Keratinocyte (primary cell): ENCODE measurements at regions not wholly inside any gene's neighbourhood (a gene's known extent, or its start where the extent isn't known, plus 50 kb on each side); places are given as distances from the start of the nearest gene placed in this dataset.

Source experiments
- DNase-seq: peaks from one replicate; pipeline ENCODE4 v3.0.0-alpha.2; 2011; ENCODE audit warnings: low read depth, missing footprints, low spot score
- FAIRE-seq: peaks from 2 replicates; lab custom pipeline; 2011; peaks lifted over from hg19 to GRCh38; lab: Jason Lieb, UNC
- H2AFZ ChIP-seq: 2 replicates; pipeline ENCODE4 v1.6.0; 2012; ENCODE audit warnings: low read length, control low read depth, inconsistent platforms; ENCODE audit not compliant: control insufficient read depth
- H3K27ac ChIP-seq: 2 replicates; pipeline ENCODE4 v1.5.1; 2011; ENCODE audit warnings: low read length; ENCODE audit not compliant: control insufficient read depth, insufficient read depth
- H3K27me3 ChIP-seq: 3 replicates; pipeline ENCODE4 v1.6.0; 2011; ENCODE audit warnings: low read length; ENCODE audit not compliant: control insufficient read depth, insufficient read depth; ENCODE audit errors: extremely low read depth
- H3K36me3 ChIP-seq, 2 experiments: 2 replicates in 1 of 2; 3 replicates in 1 of 2; pipeline ENCODE4 v1.5.1; 2011; ENCODE audit warnings: low read length in 2 of 2, mild to moderate bottlenecking in 1 of 2; ENCODE audit not compliant: control insufficient read depth in 2 of 2, insufficient read depth in 2 of 2; ENCODE audit errors: extremely low read depth in 1 of 2
- H3K4me1 ChIP-seq: 3 replicates; pipeline ENCODE4 v1.5.1; 2011; ENCODE audit warnings: low read length; ENCODE audit not compliant: control insufficient read depth, insufficient read depth; ENCODE audit errors: extremely low read depth
- H3K4me2 ChIP-seq: 3 replicates; pipeline ENCODE4 v1.6.0; 2011; ENCODE audit warnings: low read depth, low read length; ENCODE audit not compliant: control insufficient read depth, insufficient read depth; ENCODE audit errors: extremely low read depth
- H3K4me3 ChIP-seq, 3 experiments: fragments of 200-600 bp in 1 of 3; sonication (generic) in 1 of 3; 2 replicates in 2 of 3; 3 replicates in 1 of 3; pipeline ENCODE4 v1.5.1; 2011 to 2016; ENCODE audit warnings: low read length in 3 of 3, mild to moderate bottlenecking in 3 of 3, control low read depth in 2 of 3, inconsistent platforms in 1 of 3, low read depth in 1 of 3, mixed read lengths in 1 of 3, mixed run types in 1 of 3, moderate library complexity in 1 of 3; ENCODE audit not compliant: control insufficient read depth in 2 of 3, insufficient read depth in 2 of 3; ENCODE audit errors: extremely low read depth in 1 of 3
- H3K79me2 ChIP-seq: 2 replicates; pipeline ENCODE4 v1.6.0; 2012; ENCODE audit warnings: low read length; ENCODE audit not compliant: control insufficient read depth, insufficient read depth
- H3K9ac ChIP-seq: 3 replicates; pipeline ENCODE4 v1.6.0; 2011; ENCODE audit warnings: low read length; ENCODE audit not compliant: control insufficient read depth, insufficient read depth; ENCODE audit errors: extremely low read depth
- H3K9me1 ChIP-seq: 3 replicates; pipeline ENCODE4 v1.6.0; 2011; ENCODE audit warnings: low read length; ENCODE audit not compliant: control insufficient read depth, insufficient read depth; ENCODE audit errors: extremely low read depth
- H3K9me3 ChIP-seq: 2 replicates; pipeline ENCODE4 v1.5.1; 2012; ENCODE audit warnings: low read depth, low read length; ENCODE audit not compliant: control insufficient read depth
- H4K20me1 ChIP-seq: 3 replicates; pipeline ENCODE4 v1.6.0; 2011; ENCODE audit warnings: low read length; ENCODE audit not compliant: control insufficient read depth, insufficient read depth; ENCODE audit errors: extremely low read depth
- CTCF ChIP-seq, 3 experiments: IDR thresholded peaks in 1 of 3; conservative IDR thresholded peaks in 1 of 3; optimal IDR thresholded peaks in 1 of 3; 2 replicates in 2 of 3; 3 replicates in 1 of 3; pipeline versions ENCODE3 to v1.5.1; 2011; ENCODE audit warnings: low read length in 3 of 3, mild to moderate bottlenecking in 3 of 3, moderate library complexity in 2 of 3, control low read depth in 1 of 3, inconsistent platforms in 1 of 3; ENCODE audit not compliant: insufficient read depth in 2 of 3; ENCODE audit errors: extremely low read depth in 1 of 3
- EZH2 ChIP-seq: IDR thresholded peaks from one replicate; pipeline ENCODE4 v1.6.1; 2012; ENCODE audit warnings: inconsistent platforms, mild to moderate bottlenecking, low read length, moderate library complexity
- dilution Hi-C: fragments of 300-500 bp; cut with MboI; formaldehyde crosslinking; loops from one replicate; pipeline ENCODE4 v1.7.0; 2020; ENCODE audit warnings: low sequenced_read_pairs; ENCODE audit not compliant: extremely low pct_ligation_motif_present

- Histone ChIP-seq H3K27me3 (no peaks in the 10 kb centered on the region), H3K36me3 (no peaks in the 10 kb centered on the region), H3K4me2 (no peak overlapping the region), H3K79me2 (no peaks in the 10 kb centered on the region), H3K9me3 (no peaks in the 10 kb centered on the region), H3K4me3 (no peak overlapping the region), H3K9me1 (no peaks in the 10 kb centered on the region), H3K9ac (no peak overlapping the region), H3K4me1 (no peaks in the 10 kb centered on the region), H2AFZ (no peak overlapping the region), H3K27ac (no peak overlapping the region), H4K20me1 (no peaks in the 10 kb centered on the region)
- TF ChIP-seq CTCF (optimal IDR thresholded peaks at IDR 0.05 in 1 of 3, IDR thresholded peaks at IDR 0.05 in 1 of 3, conservative IDR thresholded peaks at IDR 0.05 in 1 of 3; ENCODE audit: extremely low read depth in 1 of 3, insufficient read depth in 2 of 3, low read length in 3 of 3), result no peak
- TF ChIP-seq EZH2, result no peak
- FAIRE-seq (no peak), DNase-seq (no peak)
- dilution Hi-C loops, result no loop called here
These were observed 111.1 kb upstream of the C10orf90 start for GRCh38 chr10:126781450-126782216.

- Histone ChIP-seq H3K79me2 (no peaks in the 10 kb centered on the region), H2AFZ (no peak overlapping the region), H3K4me1 (no peaks in the 10 kb centered on the region), H3K27ac (no peak overlapping the region), H4K20me1 (no peaks in the 10 kb centered on the region), H3K27me3 (no peaks in the 10 kb centered on the region), H3K36me3 (no peaks in the 10 kb centered on the region), H3K9ac (no peak overlapping the region), H3K9me3 (no peaks in the 10 kb centered on the region), H3K4me2 (no peak overlapping the region), H3K4me3 (no peak overlapping the region), H3K9me1 (no peaks in the 10 kb centered on the region)
- FAIRE-seq (no peak), DNase-seq (no peak)
- TF ChIP-seq CTCF (optimal IDR thresholded peaks at IDR 0.05 in 1 of 3, IDR thresholded peaks at IDR 0.05 in 1 of 3, conservative IDR thresholded peaks at IDR 0.05 in 1 of 3; ENCODE audit: extremely low read depth in 1 of 3, insufficient read depth in 2 of 3, low read length in 3 of 3) (no peak), EZH2 (no peak)
- dilution Hi-C loops, result no loop called here
These were observed 113.5 kb upstream of the C10orf90 start for GRCh38 chr10:126783806-126784557.
